K562 (cell line): ENCODE measurements at regions not wholly inside any gene's neighbourhood (a gene's known extent, or its start where the extent isn't known, plus 50 kb on each side); places are given as distances from the start of the nearest gene placed in this dataset.
"Not testable (repeated sequence)": the region's sequence is repeated elsewhere in the genome, so short reads cannot be mapped to it uniquely, and the experiment has no call there.

Experiments
- ATAC-seq: fragments of 200-7000 bp; cut with Tn5 transposase; 3 replicates; pipeline ENCODE4 v1.9.1; 2020; ENCODE audit warnings: moderate library complexity
- BruUV-seq: library from RNA; stranded (reverse); fragments of 400-500 nt; replicated peaks from 2 replicates; lab custom pipeline; 2021; lab: Mats Ljungman, UMichigan
- CTCF ChIA-PET: fragments of 300-600 bp; formaldehyde crosslinking; extraction: SDS; loops from one replicate; lab custom pipeline; 2021; ENCODE audit warnings: low intra/inter-chr PET ratio; lab: Yijun Ruan, JAX
- POLR2A ChIA-PET: fragments of 300-600, 350-650 bp; sonication (Branson Sonifier 250); formaldehyde crosslinking; extraction: SDS; loops from one replicate; lab custom pipeline; 2021; ENCODE audit warnings: antibody characterized with exemption, inconsistent platforms; lab: Yijun Ruan, JAX
- DNase-seq, 4 experiments: peaks; one replicate each; pipeline versions ENCODE4 v3.0.0 to v3.0.0-alpha.2; 2011 to 2018; ENCODE audit warnings: low spot score in 3 of 4, mixed read lengths in 3 of 4; ENCODE audit errors: extremely low read depth in 1 of 4
- FAIRE-seq: peaks from 2 replicates; lab custom pipeline; 2011; peaks lifted over from hg19 to GRCh38; lab: Jason Lieb, UNC
- H2AFZ ChIP-seq: 2 replicates; pipeline ENCODE4 v1.6.0; 2011; ENCODE audit warnings: low read depth, low read length, control low read depth, inconsistent platforms
- H3K27ac ChIP-seq: fragments of 200-600 bp; 3 replicates; pipeline ENCODE4 v1.8.0; 2011; ENCODE audit warnings: low read depth, mild to moderate bottlenecking, control low read depth, inconsistent platforms, low read length, moderate library complexity, mixed read lengths; ENCODE audit errors: extremely low read depth
- H3K27me3 ChIP-seq, 2 experiments: fragments of 300-600 bp in 1 of 2; 2 replicates in 1 of 2; 3 replicates in 1 of 2; pipeline versions ENCODE4 v1.6.0 to v1.8.0; 2011; ENCODE audit warnings: inconsistent platforms in 2 of 2, low read length in 2 of 2, mild to moderate bottlenecking in 1 of 2, mixed read lengths in 1 of 2, moderate library complexity in 1 of 2; ENCODE audit not compliant: control insufficient read depth in 2 of 2, insufficient read depth in 2 of 2
- H3K36me3 ChIP-seq: fragments of 300-600 bp; 3 replicates; pipeline ENCODE4 v1.8.0; 2011; ENCODE audit warnings: mild to moderate bottlenecking, low read length, inconsistent platforms; ENCODE audit not compliant: control insufficient read depth, insufficient read depth
- H3K4me1 ChIP-seq, 2 experiments: fragments of 200-600 bp in 1 of 2; replicated peaks in 1 of 2; 2 replicates in 1 of 2; 3 replicates in 1 of 2; pipeline versions ENCODE4 v1.5.1 to v1.8.0; 2011; ENCODE audit warnings: inconsistent platforms in 2 of 2, low read length in 2 of 2, mild to moderate bottlenecking in 1 of 2, mixed read lengths in 1 of 2, moderate library complexity in 1 of 2; ENCODE audit not compliant: control insufficient read depth in 2 of 2, insufficient read depth in 2 of 2
- H3K4me2 ChIP-seq: 2 replicates; pipeline ENCODE4 v1.6.1; 2011; ENCODE audit warnings: low read length, control low read depth, inconsistent platforms, mixed read lengths; ENCODE audit not compliant: insufficient read depth
- H3K4me3 ChIP-seq: fragments of 200-600 bp; sonication (generic), shearing (Covaris generic); 2 replicates; pipeline ENCODE4 v1.5.1; 2016; ENCODE audit warnings: control low read depth, inconsistent platforms
- H3K79me2 ChIP-seq: fragments of 200-600 bp; 3 replicates; pipeline ENCODE4 v1.8.0; 2011; ENCODE audit warnings: low read length, inconsistent platforms; ENCODE audit not compliant: control insufficient read depth, insufficient read depth
- H3K9ac ChIP-seq, 2 experiments: 2 replicates each; pipeline versions ENCODE4 v1.6.0 to v1.6.1; 2011; ENCODE audit warnings: low read depth in 2 of 2, low read length in 2 of 2, control low read depth in 1 of 2, inconsistent platforms in 1 of 2, mild to moderate bottlenecking in 1 of 2, mixed read lengths in 1 of 2; ENCODE audit not compliant: insufficient read depth in 1 of 2
- H3K9me1 ChIP-seq: one replicate; pipeline ENCODE4 v1.6.0; 2011; ENCODE audit warnings: inconsistent platforms, mild to moderate bottlenecking, low read length, moderate library complexity; ENCODE audit not compliant: control insufficient read depth, insufficient read depth
- H3K9me3 ChIP-seq: replicated peaks from 2 replicates; pipeline ENCODE4 v1.5.1; 2011; ENCODE audit warnings: low read depth, low read length, inconsistent platforms; ENCODE audit not compliant: control insufficient read depth, insufficient read depth
- H4K20me1 ChIP-seq: replicated peaks from 2 replicates; pipeline ENCODE4 v1.6.1; 2011; ENCODE audit warnings: low read length, inconsistent platforms, mixed read lengths; ENCODE audit not compliant: control insufficient read depth, insufficient read depth
- CXXC5 ChIP-seq: fragments of 250-450 bp; sonication (Bioruptor Pico); IDR thresholded peaks from 2 replicates; pipeline ENCODE4 v1.8.0; 2022; ENCODE audit warnings: inconsistent platforms, mild to moderate bottlenecking, moderate library complexity
- GABPA ChIP-seq: fragments of 200-800 bp; sonication (Bioruptor generic); conservative IDR thresholded peaks from 2 replicates; pipeline ENCODE4 v1.6.1; 2016; ENCODE audit warnings: low read depth, missing genetic modification characterization, missing compliant biosample characterization
- WGBS: fragments of 100-300 bp; shearing (Covaris generic); methylation state at CpG from one replicate; pipeline ENCODE4 v1.1.6; 2016; ENCODE audit warnings: low coverage, mixed read lengths; ENCODE audit not compliant: insufficient coverage; ENCODE audit errors: missing lambda C conversion rate; 5-methylcytosine and 5-hydroxymethylcytosine counted together
- in situ Hi-C: fragments of 300-500 bp; cut with MboI; formaldehyde crosslinking; loops from 4 replicates; pipeline ENCODE4 v1.15.0; 2018; ENCODE audit warnings: inconsistent platforms, mixed read lengths
- intact Hi-C: fragments of 100-400 bp; cut with micrococcal nuclease; formaldehyde crosslinking; loops from 2 replicates; pipeline ENCODE4 v1.14.2; 2022
- TF ChIP-seq, protein P1 (sequence below), 3 experiments: fragments of 200-800 bp in 1 of 3; fragments of 250-450 bp in 1 of 3; fragments of 450-650 bp in 1 of 3; sonication (Bioruptor Pico) in 1 of 3; sonication (Bioruptor generic) in 1 of 3; formaldehyde crosslinking in 1 of 3; IDR thresholded peaks; 2 replicates each; pipeline versions ENCODE4 v1.6.1 to v1.8.0; 2016 to 2022; ENCODE audit warnings: mild to moderate bottlenecking in 2 of 3, missing genetic modification characterization in 2 of 3, missing compliant biosample characterization in 1 of 3, moderate library complexity in 1 of 3

DNA sequence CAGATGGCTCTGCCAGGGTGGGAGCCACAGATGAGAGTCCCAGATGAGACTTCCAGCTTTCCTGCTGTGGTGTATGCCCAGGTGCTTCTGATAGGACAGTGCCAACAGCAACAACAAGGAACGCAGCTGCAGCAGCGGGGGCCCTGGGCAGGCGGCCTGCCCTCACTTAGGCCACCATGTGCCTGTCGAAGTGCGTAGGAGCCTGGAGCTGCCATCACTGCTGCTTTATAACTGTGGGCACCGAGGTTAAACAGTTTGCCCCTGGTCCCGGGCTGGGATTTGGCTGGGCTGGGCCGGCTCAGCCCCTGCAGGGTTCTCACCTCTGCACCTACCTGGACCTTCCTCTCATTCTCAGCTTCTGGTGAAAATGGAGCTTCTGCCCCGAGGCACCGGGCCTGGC, 54.4 kb upstream of the LRPAP1 start:
- FAIRE-seq, in situ Hi-C loops, H3K4me1 ChIP-seq, ATAC-seq, H4K20me1 ChIP-seq, H3K4me3 ChIP-seq, H2AFZ ChIP-seq, DNase-seq, H3K27ac ChIP-seq, H3K9me3 ChIP-seq, H3K9ac ChIP-seq, intact Hi-C loops, BruUV-seq, H3K27me3 ChIP-seq, H3K9me1 ChIP-seq, POLR2A ChIA-PET, H3K4me2 ChIP-seq, CTCF ChIA-PET, H3K36me3 ChIP-seq, H3K79me2 ChIP-seq: not testable (repeated sequence)
- 14% methylated on average over 9 of the region's 10 CpGs for WGBS

DNA sequence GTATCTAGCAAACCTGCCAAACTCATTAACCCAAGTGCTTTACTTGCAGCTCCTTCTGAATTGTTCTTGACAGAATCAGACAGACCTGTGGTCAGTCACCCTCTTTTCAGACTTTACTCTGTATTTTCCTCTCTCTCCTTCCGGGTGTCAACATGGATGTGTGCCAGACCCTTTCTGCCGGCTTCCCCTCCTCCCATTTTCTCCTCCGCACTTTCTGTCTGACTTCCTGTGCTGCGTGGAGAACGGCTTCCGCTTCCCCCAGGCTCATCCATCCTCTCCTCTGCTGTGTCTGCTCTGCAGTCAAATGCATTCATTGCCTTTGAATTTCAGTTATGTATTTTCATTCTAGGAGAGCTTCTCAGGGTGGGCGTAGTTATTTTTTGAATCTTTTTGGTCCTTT, 53.3 kb upstream of the LRPAP1 start:
- peak; percentile 79 for FAIRE-seq
- H3K79me2 ChIP-seq, H3K9me1 ChIP-seq, H2AFZ ChIP-seq, H3K9ac ChIP-seq, H3K9me3 ChIP-seq, intact Hi-C loops, H3K4me3 ChIP-seq, BruUV-seq, H3K27ac ChIP-seq, H3K4me2 ChIP-seq, POLR2A ChIA-PET, CTCF ChIA-PET, H3K27me3 ChIP-seq, in situ Hi-C loops, H3K36me3 ChIP-seq, H3K4me1 ChIP-seq, H4K20me1 ChIP-seq: not testable (repeated sequence)
- peak; percentile 77 for ATAC-seq
- DNase-seq: peak; percentile 13 to 29 (median 16)
- WGBS: 8% methylated on average over 7 of the region's 7 CpGs
- TF ChIP-seq, protein P1, sequence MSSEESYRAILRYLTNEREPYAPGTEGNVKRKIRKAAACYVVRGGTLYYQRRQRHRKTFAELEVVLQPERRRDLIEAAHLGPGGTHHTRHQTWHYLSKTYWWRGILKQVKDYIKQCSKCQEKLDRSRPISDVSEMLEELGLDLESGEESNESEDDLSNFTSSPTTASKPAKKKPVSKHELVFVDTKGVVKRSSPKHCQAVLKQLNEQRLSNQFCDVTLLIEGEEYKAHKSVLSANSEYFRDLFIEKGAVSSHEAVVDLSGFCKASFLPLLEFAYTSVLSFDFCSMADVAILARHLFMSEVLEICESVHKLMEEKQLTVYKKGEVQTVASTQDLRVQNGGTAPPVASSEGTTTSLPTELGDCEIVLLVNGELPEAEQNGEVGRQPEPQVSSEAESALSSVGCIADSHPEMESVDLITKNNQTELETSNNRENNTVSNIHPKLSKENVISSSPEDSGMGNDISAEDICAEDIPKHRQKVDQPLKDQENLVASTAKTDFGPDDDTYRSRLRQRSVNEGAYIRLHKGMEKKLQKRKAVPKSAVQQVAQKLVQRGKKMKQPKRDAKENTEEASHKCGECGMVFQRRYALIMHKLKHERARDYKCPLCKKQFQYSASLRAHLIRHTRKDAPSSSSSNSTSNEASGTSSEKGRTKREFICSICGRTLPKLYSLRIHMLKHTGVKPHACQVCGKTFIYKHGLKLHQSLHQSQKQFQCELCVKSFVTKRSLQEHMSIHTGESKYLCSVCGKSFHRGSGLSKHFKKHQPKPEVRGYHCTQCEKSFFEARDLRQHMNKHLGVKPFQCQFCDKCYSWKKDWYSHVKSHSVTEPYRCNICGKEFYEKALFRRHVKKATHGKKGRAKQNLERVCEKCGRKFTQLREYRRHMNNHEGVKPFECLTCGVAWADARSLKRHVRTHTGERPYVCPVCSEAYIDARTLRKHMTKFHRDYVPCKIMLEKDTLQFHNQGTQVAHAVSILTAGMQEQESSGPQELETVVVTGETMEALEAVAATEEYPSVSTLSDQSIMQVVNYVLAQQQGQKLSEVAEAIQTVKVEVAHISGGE (CRISPR knock-in tag; IDR thresholded peaks at IDR 0.05): 0 out of 6 replicates have a peak, but pooled peaks of 1 of the 3 experiments have one; percentile 20
- peak; percentile 26; the same call in 1 of the 2 replicates for TF ChIP-seq CXXC5 (CRISPR knock-in tag)
- TF ChIP-seq GABPA: peak; percentile 77
